PC-3 (cell line): ENCODE measurements at regions not wholly inside any gene's neighbourhood (a gene's known extent, or its start where the extent isn't known, plus 50 kb on each side); places are given as distances from the start of the nearest gene placed in this dataset.

ENCODE experiments used
- EZH2phosphoT487 ChIP-seq: fragments of 300-600 bp; sonication (generic); IDR thresholded peaks from 2 replicates; pipeline ENCODE4 v1.6.1; 2018; ENCODE audit warnings: mild to moderate bottlenecking, antibody characterized with exemption, low read length, borderline replicate concordance
- TF ChIP-seq, protein P1 (sequence below): fragments of 300-600 bp; sonication (generic); conservative IDR thresholded peaks from 2 replicates; pipeline ENCODE4 v1.5.1; 2017; ENCODE audit warnings: antibody characterized with exemption, low read depth, mild to moderate bottlenecking, low read length

DNA sequence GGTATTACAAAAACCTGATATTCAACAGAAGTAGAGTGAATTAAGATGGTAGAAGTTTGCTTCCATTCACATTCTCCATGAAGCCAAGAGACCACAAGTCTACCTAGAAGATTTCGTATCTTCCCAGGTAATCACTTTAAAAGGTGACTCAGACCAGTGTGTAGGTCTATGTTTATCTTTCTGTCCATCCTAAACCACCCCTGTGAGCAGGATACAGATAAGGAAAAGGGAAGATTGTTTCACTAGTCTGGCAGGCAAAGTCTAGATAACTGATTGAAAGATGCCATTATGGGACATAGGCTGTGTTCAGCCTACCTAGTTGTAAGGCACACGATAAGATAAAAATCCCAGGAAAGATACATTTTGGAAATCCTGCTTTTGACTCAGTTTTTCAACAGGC, 244.3 kb upstream of the NWD2 start:
- TF ChIP-seq, protein P1, sequence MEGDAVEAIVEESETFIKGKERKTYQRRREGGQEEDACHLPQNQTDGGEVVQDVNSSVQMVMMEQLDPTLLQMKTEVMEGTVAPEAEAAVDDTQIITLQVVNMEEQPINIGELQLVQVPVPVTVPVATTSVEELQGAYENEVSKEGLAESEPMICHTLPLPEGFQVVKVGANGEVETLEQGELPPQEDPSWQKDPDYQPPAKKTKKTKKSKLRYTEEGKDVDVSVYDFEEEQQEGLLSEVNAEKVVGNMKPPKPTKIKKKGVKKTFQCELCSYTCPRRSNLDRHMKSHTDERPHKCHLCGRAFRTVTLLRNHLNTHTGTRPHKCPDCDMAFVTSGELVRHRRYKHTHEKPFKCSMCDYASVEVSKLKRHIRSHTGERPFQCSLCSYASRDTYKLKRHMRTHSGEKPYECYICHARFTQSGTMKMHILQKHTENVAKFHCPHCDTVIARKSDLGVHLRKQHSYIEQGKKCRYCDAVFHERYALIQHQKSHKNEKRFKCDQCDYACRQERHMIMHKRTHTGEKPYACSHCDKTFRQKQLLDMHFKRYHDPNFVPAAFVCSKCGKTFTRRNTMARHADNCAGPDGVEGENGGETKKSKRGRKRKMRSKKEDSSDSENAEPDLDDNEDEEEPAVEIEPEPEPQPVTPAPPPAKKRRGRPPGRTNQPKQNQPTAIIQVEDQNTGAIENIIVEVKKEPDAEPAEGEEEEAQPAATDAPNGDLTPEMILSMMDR = no peak
- TF ChIP-seq EZH2phosphoT487 = no peak
